GM18907 (cell line): ENCODE measurements at regions not wholly inside any gene's neighbourhood (a gene's known extent, or its start where the extent isn't known, plus 50 kb on each side); places are given as distances from the start of the nearest gene placed in this dataset.
A peak's percentile ranks its signal among the peaks of the same experiment; 100 is the strongest.
"Not testable (repeated sequence)": the region's sequence is repeated elsewhere in the genome, so short reads cannot be mapped to it uniquely, and the experiment has no call there.

ENCODE experiments used
- ATAC-seq: cut with Tn5 transposase; IDR thresholded peaks from one replicate; pipeline ENCODE4 v1.9.1; 2021; ENCODE audit warnings: mild to moderate bottlenecking, moderate library complexity; ENCODE audit not compliant: unreplicated experiment

GRCh38 chr20:50438986-50439407, 71.2 kb upstream of the PTPN1 start:
- no peak for ATAC-seq

- ATAC-seq = no peak
Observed at GRCh38 chr20:50439539-50440453, 70.4 kb upstream of the PTPN1 start.

- ATAC-seq = no peak
Observed at GRCh38 chr20:50442512-50442911, 67.7 kb upstream of the PTPN1 start.

- no peak for ATAC-seq
Observed at GRCh38 chr20:50445354-50446151, 64.6 kb upstream of the PTPN1 start.

- ATAC-seq = no peak
Observed at GRCh38 chr20:50446351-50447101, 63.7 kb upstream of the PTPN1 start.

- ATAC-seq = no peak
Observed at GRCh38 chr20:50447102-50447804, 62.9 kb upstream of the PTPN1 start.

- no peak for ATAC-seq
Observed at GRCh38 chr20:50447817-50448216, 62.4 kb upstream of the PTPN1 start.

GRCh38 chr20:50448625-50449403, 61.4 kb upstream of the PTPN1 start:
- not testable (repeated sequence) for ATAC-seq

- ATAC-seq = peak; percentile 71
Observed at GRCh38 chr20:50449738-50450492, 60.3 kb upstream of the PTPN1 start.

- ATAC-seq = no peak
Observed at GRCh38 chr20:50450493-50450826, 59.7 kb upstream of the PTPN1 start.

- peak; percentile 78 for ATAC-seq
Observed at GRCh38 chr20:50450881-50451752, 59.1 kb upstream of the PTPN1 start.

- not testable (repeated sequence) for ATAC-seq
Observed at GRCh38 chr20:50451792-50452425, 58.3 kb upstream of the PTPN1 start.

- ATAC-seq = no peak
Observed at GRCh38 chr20:50453533-50454244, 56.5 kb upstream of the PTPN1 start.

GRCh38 chr20:50455245-50455644, 54.9 kb upstream of the PTPN1 start:
- not testable (repeated sequence) for ATAC-seq

- no peak for ATAC-seq
Observed at GRCh38 chr20:50455656-50456451, 54.3 kb upstream of the PTPN1 start.
